ENCODE measurements at regions not wholly inside any gene's neighbourhood (a gene's known extent, or its start where the extent isn't known, plus 50 kb on each side); places are given as distances from the start of the nearest gene placed in this dataset.

DNA sequence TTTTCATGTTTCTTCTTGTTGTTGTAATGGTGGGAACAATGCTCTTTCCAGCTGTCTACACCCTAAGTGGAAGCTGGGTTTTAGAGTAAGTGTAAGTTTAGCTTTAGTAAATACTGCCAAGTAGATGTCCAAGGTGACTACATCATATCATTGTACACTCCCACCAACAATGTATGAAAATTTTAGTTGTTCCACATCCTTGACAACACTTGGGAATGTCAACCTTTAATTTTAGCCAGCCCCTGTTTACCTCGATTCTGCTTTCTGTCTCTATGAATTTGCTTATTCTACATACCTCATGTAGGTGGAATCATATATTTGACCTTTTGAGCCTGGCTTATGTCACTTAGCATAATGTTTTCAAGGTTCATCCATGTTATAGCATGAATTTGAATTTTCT, 93.0 kb downstream of the MTPAP start:
- H3K9me3 ChIP-seq (ENCODE audit: control insufficient read depth in 1 of 2, low read length in 2 of 2): peaks cover 3 to 5% of the 10 kb centered on the region in 2 donors
- H3K4me3 ChIP-seq (ENCODE audit: low read depth in 1 of 2, low read length in 2 of 2): no peak overlapping the region
- H3K36me3 ChIP-seq (ENCODE audit: control insufficient read depth in 1 of 2, insufficient read depth in 2 of 2, low read length in 2 of 2): no peaks in the 10 kb centered on the region
- H3K27me3 ChIP-seq (ENCODE audit: low read depth, low read length): no peaks in the 10 kb centered on the region
- no peak overlapping the region for H3K27ac ChIP-seq (ENCODE audit: low read length)
- H3K4me1 ChIP-seq (ENCODE audit: control insufficient read depth in 1 of 2, insufficient read depth in 2 of 2, low read length in 2 of 2): no peaks in the 10 kb centered on the region

DNA sequence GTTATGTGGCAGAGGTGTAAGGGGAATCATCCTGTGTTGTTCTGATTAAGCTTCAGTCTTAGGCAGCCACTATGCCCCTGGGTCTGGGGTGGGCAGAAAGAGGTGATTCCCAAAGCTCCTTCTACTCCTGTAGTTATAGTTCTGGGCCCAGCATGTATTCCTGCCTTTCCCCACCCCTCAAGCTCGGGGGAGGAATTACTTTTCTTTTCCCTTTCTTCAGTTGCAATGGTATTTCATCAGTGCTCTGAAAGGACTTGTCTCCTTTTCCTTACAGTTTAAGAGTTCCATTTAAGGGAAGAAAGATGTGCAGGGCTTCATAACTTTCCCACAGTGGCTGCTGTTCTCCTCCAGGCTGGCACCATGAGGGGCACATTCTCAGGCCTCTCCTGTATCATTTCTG, 94.2 kb downstream of the MTPAP start:
- Histone ChIP-seq H3K4me3 (ENCODE audit: low read depth in 1 of 2, low read length in 2 of 2) (no peak overlapping the region), H3K27me3 (ENCODE audit: low read depth, low read length) (no peaks in the 10 kb centered on the region), H3K9me3 (ENCODE audit: control insufficient read depth in 1 of 2, low read length in 2 of 2) (peaks cover 3 to 5% of the 10 kb centered on the region in 2 donors), H3K4me1 (ENCODE audit: control insufficient read depth in 1 of 2, insufficient read depth in 2 of 2, low read length in 2 of 2) (no peaks in the 10 kb centered on the region), H3K36me3 (ENCODE audit: control insufficient read depth in 1 of 2, insufficient read depth in 2 of 2, low read length in 2 of 2) (no peaks in the 10 kb centered on the region), H3K27ac (ENCODE audit: low read length) (no peak overlapping the region)

DNA sequence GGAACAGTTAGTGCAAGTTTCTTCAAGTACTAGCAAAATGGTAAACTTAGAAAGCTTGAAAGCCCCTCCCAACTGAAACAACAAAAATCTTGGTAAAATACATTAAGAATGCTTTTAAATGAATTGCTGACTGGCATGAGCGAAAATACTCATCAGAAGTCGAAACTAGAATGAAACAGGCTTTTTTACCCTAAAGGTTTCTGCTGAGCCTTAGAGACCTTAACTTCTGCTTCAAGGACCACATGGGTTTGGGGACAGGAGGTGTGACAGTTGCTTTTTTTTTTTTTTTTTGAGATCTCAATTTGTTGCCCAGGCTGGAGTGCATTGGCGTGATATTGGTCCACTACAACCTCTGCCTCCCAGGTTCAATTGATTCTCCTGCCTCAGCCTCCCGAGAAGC, 100.3 kb downstream of the MTPAP start:
- Histone ChIP-seq H3K4me1 (ENCODE audit: control insufficient read depth in 1 of 2, insufficient read depth in 2 of 2, low read length in 2 of 2) (no peaks in the 10 kb centered on the region), H3K4me3 (ENCODE audit: low read depth in 1 of 2, low read length in 2 of 2) (no peak overlapping the region), H3K27ac (ENCODE audit: low read length) (no peak overlapping the region), H3K36me3 (ENCODE audit: control insufficient read depth in 1 of 2, insufficient read depth in 2 of 2, low read length in 2 of 2) (no peaks in the 10 kb centered on the region), H3K27me3 (ENCODE audit: low read depth, low read length) (no peaks in the 10 kb centered on the region), H3K9me3 (ENCODE audit: control insufficient read depth in 1 of 2, low read length in 2 of 2) (peaks cover 0 to 3% of the 10 kb centered on the region in 2 donors)

DNA sequence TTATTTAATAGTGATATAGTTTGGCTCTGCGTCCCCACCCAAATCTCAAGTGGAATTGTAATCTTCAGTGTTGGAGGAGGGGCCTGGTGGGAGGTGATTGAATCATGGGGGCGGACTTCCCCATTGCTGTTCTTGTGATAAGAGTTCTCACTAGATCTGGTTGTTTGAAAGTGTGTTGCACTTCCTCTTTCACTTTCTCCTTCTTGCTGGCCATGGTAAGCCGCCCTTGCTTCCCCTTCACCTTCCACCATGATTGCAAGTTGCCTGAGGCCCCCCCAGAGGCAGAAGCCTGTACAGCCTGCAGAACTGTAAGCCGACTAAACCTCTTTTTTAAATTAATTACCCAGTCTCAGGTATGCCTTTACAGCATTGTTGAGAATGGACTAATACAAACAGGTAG, 101.4 kb downstream of the MTPAP start:
- H3K4me3 ChIP-seq (ENCODE audit: low read depth in 1 of 2, low read length in 2 of 2): no peak overlapping the region
- no peaks in the 10 kb centered on the region for H3K36me3 ChIP-seq (ENCODE audit: control insufficient read depth in 1 of 2, insufficient read depth in 2 of 2, low read length in 2 of 2)
- no peak overlapping the region for H3K27ac ChIP-seq (ENCODE audit: low read length)
- H3K9me3 ChIP-seq (ENCODE audit: control insufficient read depth in 1 of 2, low read length in 2 of 2): peaks cover 0 to 3% of the 10 kb centered on the region in 2 donors
- H3K27me3 ChIP-seq (ENCODE audit: low read depth, low read length): no peaks in the 10 kb centered on the region
- no peaks in the 10 kb centered on the region for H3K4me1 ChIP-seq (ENCODE audit: control insufficient read depth in 1 of 2, insufficient read depth in 2 of 2, low read length in 2 of 2)

DNA sequence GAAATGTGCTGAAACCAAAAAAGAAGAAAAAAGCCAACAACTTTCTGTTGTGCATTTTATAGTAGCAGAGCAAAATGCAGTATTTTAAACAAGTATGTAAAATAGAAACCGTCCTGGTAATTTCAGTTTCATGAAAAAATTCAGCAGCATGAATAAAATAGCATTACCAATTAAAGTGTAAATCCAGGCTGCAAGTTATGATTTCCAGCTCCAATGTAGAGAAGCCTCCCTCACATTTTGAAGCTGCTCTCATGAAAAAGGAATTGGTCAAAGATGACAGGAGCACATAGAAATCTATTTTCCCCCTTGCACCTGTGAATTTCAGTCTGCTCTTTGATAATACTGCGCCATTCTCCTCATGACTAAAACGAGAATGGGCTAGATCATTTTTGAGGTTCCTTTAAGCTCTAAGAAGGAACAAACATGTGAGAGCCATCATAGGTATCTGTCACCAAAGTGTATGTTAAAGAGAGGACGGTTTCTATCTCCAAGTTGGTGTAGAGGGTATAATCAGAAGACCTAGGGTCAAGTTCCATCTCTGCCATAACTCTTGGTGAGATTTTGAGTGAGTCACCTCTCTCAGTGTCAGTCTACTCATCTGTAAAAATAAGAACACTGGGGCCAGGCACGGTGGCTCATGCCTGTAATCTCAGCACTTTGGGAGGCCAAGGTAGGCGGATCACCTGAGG, 107.5 kb downstream of the MTPAP start:
- H3K27me3 ChIP-seq (ENCODE audit: low read depth, low read length): no peaks in the 10 kb centered on the region
- peaks cover 0 to 5% of the 10 kb centered on the region in 2 donors for H3K4me1 ChIP-seq (ENCODE audit: control insufficient read depth in 1 of 2, insufficient read depth in 2 of 2, low read length in 2 of 2)
- no peaks in the 10 kb centered on the region for H3K9me3 ChIP-seq (ENCODE audit: control insufficient read depth in 1 of 2, low read length in 2 of 2)
- no peaks in the 10 kb centered on the region for H3K36me3 ChIP-seq (ENCODE audit: control insufficient read depth in 1 of 2, insufficient read depth in 2 of 2, low read length in 2 of 2)
- H3K4me3 ChIP-seq (ENCODE audit: low read depth in 1 of 2, low read length in 2 of 2): no peak overlapping the region
- H3K27ac ChIP-seq (ENCODE audit: low read length): no peak overlapping the region

DNA sequence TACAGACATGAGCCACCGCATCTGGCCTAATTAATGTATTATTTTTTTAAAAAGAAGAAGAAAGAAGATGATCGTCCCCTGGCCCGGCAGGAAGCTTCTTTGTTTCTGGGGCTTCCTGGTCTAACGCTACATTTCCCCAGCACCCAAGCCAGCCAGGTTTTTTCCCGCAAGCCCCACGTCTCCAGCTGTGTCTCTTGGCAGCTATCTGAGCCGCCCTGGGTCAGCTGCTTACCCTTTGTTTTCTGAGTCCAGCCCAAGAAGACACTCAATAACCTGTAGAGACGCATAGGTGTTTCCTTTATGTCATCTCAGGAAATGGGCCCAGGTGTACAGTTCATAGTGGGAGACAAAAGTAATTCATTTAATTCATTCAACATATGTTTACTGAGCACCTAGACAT, 110.2 kb downstream of the MTPAP start:
- Histone ChIP-seq H3K36me3 (ENCODE audit: control insufficient read depth in 1 of 2, insufficient read depth in 2 of 2, low read length in 2 of 2) (no peaks in the 10 kb centered on the region), H3K9me3 (ENCODE audit: control insufficient read depth in 1 of 2, low read length in 2 of 2) (no peaks in the 10 kb centered on the region), H3K4me3 (ENCODE audit: low read depth in 1 of 2, low read length in 2 of 2) (no peak overlapping the region), H3K27ac (ENCODE audit: low read length) (no peak overlapping the region), H3K4me1 (ENCODE audit: control insufficient read depth in 1 of 2, insufficient read depth in 2 of 2, low read length in 2 of 2) (peaks cover 0 to 5% of the 10 kb centered on the region in 2 donors), H3K27me3 (ENCODE audit: low read depth, low read length) (no peaks in the 10 kb centered on the region)

DNA sequence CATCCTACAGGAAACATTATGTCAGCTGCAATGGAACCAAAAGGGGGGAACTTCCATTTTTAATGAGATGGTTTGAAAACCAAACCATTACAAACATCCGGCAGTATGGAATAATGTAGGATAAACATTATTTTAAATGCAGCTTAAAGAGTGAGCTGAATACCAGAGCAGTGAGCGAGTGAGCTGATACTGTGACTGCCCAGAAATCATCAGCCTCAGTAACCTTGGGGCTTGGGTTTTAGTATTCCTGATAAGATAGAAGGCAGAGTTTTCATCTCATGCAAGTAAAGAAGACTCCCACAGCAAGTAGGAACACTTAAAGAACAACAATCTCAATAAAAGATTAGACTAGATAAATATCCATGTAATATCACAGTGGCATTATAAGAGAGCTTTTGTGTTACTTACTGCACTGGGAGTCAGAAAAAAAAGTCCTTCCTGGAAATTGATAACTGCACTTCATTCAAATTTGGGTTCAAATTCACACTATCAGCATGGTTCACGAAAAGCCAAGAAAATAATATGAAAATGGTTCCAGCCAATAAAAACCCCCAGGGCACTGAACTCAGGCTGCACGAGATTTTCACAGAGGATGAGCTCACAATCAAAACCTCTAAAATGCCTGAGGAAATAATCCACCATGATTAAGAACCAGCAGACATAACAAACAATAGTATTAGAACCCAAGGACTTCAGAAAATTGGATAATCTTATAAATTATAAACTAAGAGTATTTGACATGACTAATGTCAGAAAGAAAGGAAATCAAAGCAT, 115.7 kb downstream of the MTPAP start:
- Histone ChIP-seq H3K27ac (ENCODE audit: low read length) (no peak overlapping the region), H3K36me3 (ENCODE audit: control insufficient read depth in 1 of 2, insufficient read depth in 2 of 2, low read length in 2 of 2) (no peaks in the 10 kb centered on the region), H3K27me3 (ENCODE audit: low read depth, low read length) (no peaks in the 10 kb centered on the region), H3K4me1 (ENCODE audit: control insufficient read depth in 1 of 2, insufficient read depth in 2 of 2, low read length in 2 of 2) (no peaks in the 10 kb centered on the region), H3K4me3 (ENCODE audit: low read depth in 1 of 2, low read length in 2 of 2) (no peak overlapping the region), H3K9me3 (ENCODE audit: control insufficient read depth in 1 of 2, low read length in 2 of 2) (no peaks in the 10 kb centered on the region)

DNA sequence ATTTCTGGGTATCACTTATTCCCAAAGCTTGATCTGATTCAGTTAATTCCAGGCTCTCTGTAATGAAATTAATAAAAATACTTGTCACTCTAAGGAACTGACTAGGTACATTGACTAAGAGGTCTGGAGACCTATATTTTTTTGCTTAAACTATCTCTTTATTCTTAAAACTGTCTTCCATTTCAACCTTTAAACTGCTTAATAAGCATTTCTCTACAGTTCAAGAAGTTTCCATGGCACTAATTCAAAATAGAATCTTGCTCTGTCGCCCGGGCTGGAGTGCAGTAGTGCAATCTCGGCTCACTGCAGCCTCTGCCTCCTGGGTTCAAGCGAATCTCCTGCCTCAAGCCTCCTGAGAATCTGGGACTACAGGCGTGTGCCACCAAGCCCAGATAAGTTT, 117.4 kb downstream of the MTPAP start:
- H3K4me3 ChIP-seq (ENCODE audit: low read depth in 1 of 2, low read length in 2 of 2): no peak overlapping the region
- no peaks in the 10 kb centered on the region for H3K9me3 ChIP-seq (ENCODE audit: control insufficient read depth in 1 of 2, low read length in 2 of 2)
- H3K4me1 ChIP-seq (ENCODE audit: control insufficient read depth in 1 of 2, insufficient read depth in 2 of 2, low read length in 2 of 2): no peaks in the 10 kb centered on the region
- H3K27ac ChIP-seq (ENCODE audit: low read length): no peak overlapping the region
- no peaks in the 10 kb centered on the region for H3K27me3 ChIP-seq (ENCODE audit: low read depth, low read length)
- no peaks in the 10 kb centered on the region for H3K36me3 ChIP-seq (ENCODE audit: control insufficient read depth in 1 of 2, insufficient read depth in 2 of 2, low read length in 2 of 2)

DNA sequence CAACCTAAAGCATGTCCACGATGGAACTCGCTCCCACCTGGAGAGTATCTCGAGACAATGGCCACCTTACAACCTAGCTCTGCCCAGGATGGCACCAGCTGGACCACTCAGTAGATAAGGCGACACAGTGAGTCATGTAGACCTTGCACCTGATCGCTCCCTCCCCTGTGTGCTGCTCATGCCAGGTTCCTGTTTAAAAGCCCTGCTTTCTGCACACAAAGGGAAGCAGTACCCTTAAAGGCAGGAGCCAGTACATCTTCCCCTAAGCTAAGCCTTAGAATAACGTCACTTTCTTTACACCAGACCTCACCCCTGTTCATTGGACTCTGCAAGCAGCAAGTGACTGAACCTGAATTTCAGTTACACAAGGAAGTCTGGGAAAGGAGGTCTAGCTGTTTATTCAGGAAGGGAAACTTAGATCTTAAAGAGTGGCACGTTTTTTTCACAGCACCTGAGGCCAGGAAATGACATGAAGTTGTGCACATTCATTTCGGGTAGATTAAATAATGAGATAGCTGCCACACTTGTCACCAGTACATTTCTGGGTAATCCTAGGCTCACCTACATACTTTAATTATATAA, 117.9 kb downstream of the MTPAP start:
- Histone ChIP-seq H3K4me1 (ENCODE audit: control insufficient read depth in 1 of 2, insufficient read depth in 2 of 2, low read length in 2 of 2) (no peaks in the 10 kb centered on the region), H3K27me3 (ENCODE audit: low read depth, low read length) (no peaks in the 10 kb centered on the region), H3K9me3 (ENCODE audit: control insufficient read depth in 1 of 2, low read length in 2 of 2) (no peaks in the 10 kb centered on the region), H3K4me3 (ENCODE audit: low read depth in 1 of 2, low read length in 2 of 2) (no peak overlapping the region), H3K36me3 (ENCODE audit: control insufficient read depth in 1 of 2, insufficient read depth in 2 of 2, low read length in 2 of 2) (no peaks in the 10 kb centered on the region), H3K27ac (ENCODE audit: low read length) (no peak overlapping the region)

DNA sequence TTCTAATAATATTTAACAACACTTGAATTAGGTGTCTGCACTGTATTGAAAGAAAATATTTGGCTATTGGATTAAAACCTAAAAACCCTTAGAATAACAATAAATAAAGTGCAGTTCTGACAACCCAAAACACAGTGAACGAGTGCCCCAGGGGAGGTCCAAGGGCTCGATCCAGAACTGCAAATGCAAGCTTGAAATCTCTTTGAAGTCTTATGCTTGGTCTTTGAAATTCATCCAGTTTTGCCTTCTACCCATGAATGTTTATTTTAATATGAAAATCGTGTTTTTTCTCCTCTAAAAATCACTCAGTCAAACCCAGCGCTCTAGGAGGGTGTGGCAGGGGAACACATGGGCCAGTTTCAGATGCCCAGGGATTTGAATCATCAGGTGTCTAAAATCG, 119.5 kb downstream of the MTPAP start:
- no peaks in the 10 kb centered on the region for H3K4me1 ChIP-seq (ENCODE audit: control insufficient read depth in 1 of 2, insufficient read depth in 2 of 2, low read length in 2 of 2)
- H3K27ac ChIP-seq (ENCODE audit: low read length): no peak overlapping the region
- no peaks in the 10 kb centered on the region for H3K27me3 ChIP-seq (ENCODE audit: low read depth, low read length)
- no peaks in the 10 kb centered on the region for H3K36me3 ChIP-seq (ENCODE audit: control insufficient read depth in 1 of 2, insufficient read depth in 2 of 2, low read length in 2 of 2)
- H3K4me3 ChIP-seq (ENCODE audit: low read depth in 1 of 2, low read length in 2 of 2): no peak overlapping the region
- H3K9me3 ChIP-seq (ENCODE audit: control insufficient read depth in 1 of 2, low read length in 2 of 2): no peaks in the 10 kb centered on the region

DNA sequence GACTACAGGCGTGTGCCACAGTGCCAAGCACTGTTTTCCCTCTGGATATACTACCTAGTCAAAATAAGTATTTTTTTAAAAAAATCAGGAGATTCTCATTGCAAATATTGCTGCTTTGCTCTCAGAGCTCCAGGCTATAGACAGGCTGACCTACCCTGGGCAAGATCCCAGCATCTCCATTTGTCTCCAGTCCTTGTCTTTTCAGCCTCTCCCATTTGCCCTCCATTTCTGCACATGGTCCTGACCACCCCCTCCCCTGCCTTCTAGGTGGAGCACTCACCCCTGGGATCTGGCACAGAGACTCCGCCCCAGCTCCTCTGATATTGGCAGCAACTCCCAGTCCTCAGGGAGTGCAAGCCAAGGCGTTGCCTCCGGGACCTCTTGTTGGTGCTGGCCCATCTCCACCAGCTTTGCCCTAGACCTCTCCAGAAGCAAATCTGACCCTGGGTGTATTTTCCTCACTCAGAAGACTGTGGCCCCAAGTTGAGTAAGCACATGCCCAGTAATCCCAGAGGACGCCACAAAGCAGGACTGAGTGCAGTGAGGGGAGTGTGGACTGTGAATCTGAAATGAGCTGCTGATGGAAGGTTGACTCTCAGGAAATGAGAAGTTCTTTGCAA, 120.6 kb downstream of the MTPAP start:
- Histone ChIP-seq H3K4me1 (ENCODE audit: control insufficient read depth in 1 of 2, insufficient read depth in 2 of 2, low read length in 2 of 2) (no peaks in the 10 kb centered on the region), H3K36me3 (ENCODE audit: control insufficient read depth in 1 of 2, insufficient read depth in 2 of 2, low read length in 2 of 2) (no peaks in the 10 kb centered on the region), H3K9me3 (ENCODE audit: control insufficient read depth in 1 of 2, low read length in 2 of 2) (no peaks in the 10 kb centered on the region), H3K4me3 (ENCODE audit: low read depth in 1 of 2, low read length in 2 of 2) (no peak overlapping the region), H3K27ac (ENCODE audit: low read length) (no peak overlapping the region), H3K27me3 (ENCODE audit: low read depth, low read length) (no peaks in the 10 kb centered on the region)

Data from muscle layer of duodenum (tissue), 2 donors.